GM12878 (cell line): ENCODE measurements at regions not wholly inside any gene's neighbourhood (a gene's known extent, or its start where the extent isn't known, plus 50 kb on each side); places are given as distances from the start of the nearest gene placed in this dataset.

Experiments
- ATAC-seq: fragments of 200-7000 bp; cut with Tn5 transposase; 3 replicates; pipeline ENCODE4 v1.9.1; 2020; ENCODE audit warnings: mild to moderate bottlenecking, moderate library complexity
- BruUV-seq: library from RNA; stranded (reverse); fragments of 400-500 nt; replicated peaks from 2 replicates; lab custom pipeline; 2021; lab: Mats Ljungman, UMichigan
- CTCF ChIA-PET: fragments of 300-600 bp; sonication (Branson Sonifier 250); formaldehyde crosslinking; extraction: SDS; loops from one replicate; lab custom pipeline; 2021; ENCODE audit warnings: inconsistent platforms; lab: Yijun Ruan, JAX
- POLR2A ChIA-PET: fragments of 350-600 bp; formaldehyde crosslinking; extraction: SDS; loops from one replicate; lab custom pipeline; 2021; ENCODE audit warnings: inconsistent platforms; lab: Charles Lee
- RAD21 ChIA-PET: fragments of 300-600 bp; sonication (Branson Sonifier 250); formaldehyde crosslinking; loops from one replicate; lab custom pipeline; 2023; ENCODE audit warnings: antibody characterized with exemption; ENCODE audit not compliant: unreplicated experiment; lab: Charles Lee
- SMC1A ChIA-PET: fragments of 300-600 bp; sonication (Branson Sonifier 250); formaldehyde crosslinking; loops from one replicate; lab custom pipeline; 2023; ENCODE audit not compliant: unreplicated experiment, uncharacterized antibody; lab: Charles Lee
- DNase-seq: peaks from one replicate; pipeline ENCODE4 v3.0.0-alpha.2; 2011; ENCODE audit warnings: low read depth, low spot score
- FAIRE-seq: peaks from 3 replicates; lab custom pipeline; 2011; peaks lifted over from hg19 to GRCh38; lab: Jason Lieb, UNC
- H2AFZ ChIP-seq: 2 replicates; pipeline ENCODE4 v1.6.0; 2011; ENCODE audit warnings: low read depth, low read length, control low read depth; ENCODE audit not compliant: control insufficient read depth
- H3K27ac ChIP-seq: 2 replicates; pipeline ENCODE4 v1.5.1; 2011; ENCODE audit warnings: control low read depth; ENCODE audit not compliant: control insufficient read depth, insufficient read depth
- H3K27me3 ChIP-seq, 2 experiments: replicated peaks in 1 of 2; 2 replicates each; pipeline versions ENCODE4 v1.6.0 to v1.6.1; 2011; ENCODE audit warnings: low read length in 1 of 2; ENCODE audit not compliant: control insufficient read depth in 2 of 2, insufficient read depth in 2 of 2
- H3K36me3 ChIP-seq, 2 experiments: 2 replicates each; pipeline ENCODE4 v1.5.1; 2011; ENCODE audit warnings: low read length in 1 of 2; ENCODE audit not compliant: control insufficient read depth in 2 of 2, insufficient read depth in 2 of 2
- H3K4me1 ChIP-seq: 2 replicates; pipeline ENCODE4 v1.6.1; 2011; ENCODE audit warnings: mild to moderate bottlenecking, low read length, moderate library complexity, mixed read lengths; ENCODE audit not compliant: control insufficient read depth, insufficient read depth
- H3K4me2 ChIP-seq: 2 replicates; pipeline ENCODE4 v1.6.0; 2011; ENCODE audit warnings: control low read depth; ENCODE audit not compliant: control insufficient read depth, insufficient read depth
- H3K4me3 ChIP-seq: fragments of 200-600 bp; sonication (generic); 2 replicates; pipeline ENCODE4 v1.5.1; 2016
- H3K79me2 ChIP-seq: 2 replicates; pipeline ENCODE4 v1.6.0; 2011; ENCODE audit warnings: low read length; ENCODE audit not compliant: control insufficient read depth, insufficient read depth
- H3K9ac ChIP-seq: 2 replicates; pipeline ENCODE4 v1.8.0; 2011; ENCODE audit warnings: low read length, control low read depth, mixed read lengths; ENCODE audit not compliant: control insufficient read depth, insufficient read depth
- H3K9me3 ChIP-seq: replicated peaks from 3 replicates; pipeline ENCODE4 v1.5.1; 2011; ENCODE audit warnings: mild to moderate bottlenecking, low read length; ENCODE audit not compliant: control insufficient read depth, insufficient read depth
- H4K20me1 ChIP-seq: 2 replicates; pipeline ENCODE4 v1.6.0; 2011; ENCODE audit not compliant: control insufficient read depth, insufficient read depth
- BHLHE40 ChIP-seq, 2 experiments: fragments of 450-650 bp in 1 of 2; IDR thresholded peaks; 2 replicates each; pipeline ENCODE4 v1.6.1; 2011 to 2017; ENCODE audit warnings: low read depth in 2 of 2, borderline replicate concordance in 1 of 2, improper control_type of control experiment in 1 of 2, low read length in 1 of 2, mild to moderate bottlenecking in 1 of 2
- CHD1 ChIP-seq: IDR thresholded peaks from 2 replicates; pipeline ENCODE4 v1.6.1; 2012; ENCODE audit warnings: low read depth, low read length, improper control_type of control experiment
- CHD2 ChIP-seq: IDR thresholded peaks from 2 replicates; pipeline ENCODE4 v1.6.1; 2011; ENCODE audit warnings: low read depth, low read length, improper control_type of control experiment, borderline replicate concordance
- DPF2 ChIP-seq: fragments of 450-650 bp; IDR thresholded peaks from 2 replicates; pipeline ENCODE4 v1.6.1; 2017; ENCODE audit warnings: mild to moderate bottlenecking
- EED ChIP-seq: sonication (generic); IDR thresholded peaks from 2 replicates; pipeline ENCODE4 v1.6.1; 2016; ENCODE audit warnings: antibody characterized with exemption, low read depth
- HCFC1 ChIP-seq: fragments of 150-350 bp; IDR thresholded peaks from 2 replicates; pipeline ENCODE4 v1.6.1; 2014; ENCODE audit warnings: low read length
- IKZF2 ChIP-seq, 2 experiments: fragments of 450-650 bp; IDR thresholded peaks; 2 replicates each; pipeline ENCODE4 v1.6.1; 2017; ENCODE audit warnings: mild to moderate bottlenecking in 2 of 2, moderate library complexity in 2 of 2
- MYB ChIP-seq: fragments of 150-350 bp; IDR thresholded peaks from 2 replicates; pipeline ENCODE4 v1.6.1; 2014; ENCODE audit warnings: mild to moderate bottlenecking, low read depth, low read length, borderline replicate concordance
- NR2C1 ChIP-seq: fragments of 450-650 bp; IDR thresholded peaks from 2 replicates; pipeline ENCODE4 v1.6.1; 2017; ENCODE audit warnings: antibody characterized with exemption, mild to moderate bottlenecking, moderate library complexity
- SMARCA5 ChIP-seq: fragments of 450-650 bp; IDR thresholded peaks from 2 replicates; pipeline ENCODE4 v1.6.1; 2017; ENCODE audit warnings: mild to moderate bottlenecking
- SP1 ChIP-seq: IDR thresholded peaks from one replicate; pipeline ENCODE4 v1.6.1; 2011; ENCODE audit warnings: low read depth, low read length
- STAT1 ChIP-seq: fragments of 450-650 bp; conservative IDR thresholded peaks from 2 replicates; pipeline ENCODE4 v1.6.1; 2014; ENCODE audit warnings: antibody characterized with exemption, mild to moderate bottlenecking
- TARDBP ChIP-seq: IDR thresholded peaks from 2 replicates; pipeline ENCODE4 v1.6.1; 2016; ENCODE audit warnings: borderline replicate concordance
- ZNF24 ChIP-seq: fragments of 450-650 bp; IDR thresholded peaks from 2 replicates; pipeline ENCODE4 v1.6.1; 2017; ENCODE audit warnings: antibody characterized with exemption, mild to moderate bottlenecking
- WGBS: methylation state at CpG from one replicate; pipeline ENCODE4 v1.1.6; 2016; ENCODE audit warnings: low lambda C conversion rate; ENCODE audit not compliant: insufficient replicate concordance, insufficient coverage; ENCODE audit errors: missing lambda C conversion rate; 5-methylcytosine and 5-hydroxymethylcytosine counted together
- in situ Hi-C: fragments of 300-500 bp; cut with MboI; formaldehyde crosslinking; loops from 9 replicates; pipeline ENCODE4 v1.14.3; 2018; ENCODE audit warnings: mixed read lengths
- intact Hi-C: fragments of 100-400 bp; cut with micrococcal nuclease; formaldehyde crosslinking; loops from one replicate; pipeline ENCODE4 v1.14.2; 2022; ENCODE audit not compliant: unreplicated experiment
- TF ChIP-seq, protein P1 (sequence below), 3 experiments: IDR thresholded peaks in 2 of 3; conservative IDR thresholded peaks in 1 of 3; 2 replicates each; pipeline ENCODE4 v1.5.1; 2011; ENCODE audit warnings: low read depth in 3 of 3, low read length in 3 of 3, mild to moderate bottlenecking in 3 of 3, control low read depth in 2 of 3, moderate library complexity in 2 of 3, inconsistent platforms in 1 of 3, mixed read lengths in 1 of 3; ENCODE audit not compliant: control insufficient read depth in 2 of 3, insufficient read depth in 1 of 3; ENCODE audit errors: extremely low read depth in 1 of 3

DNA sequence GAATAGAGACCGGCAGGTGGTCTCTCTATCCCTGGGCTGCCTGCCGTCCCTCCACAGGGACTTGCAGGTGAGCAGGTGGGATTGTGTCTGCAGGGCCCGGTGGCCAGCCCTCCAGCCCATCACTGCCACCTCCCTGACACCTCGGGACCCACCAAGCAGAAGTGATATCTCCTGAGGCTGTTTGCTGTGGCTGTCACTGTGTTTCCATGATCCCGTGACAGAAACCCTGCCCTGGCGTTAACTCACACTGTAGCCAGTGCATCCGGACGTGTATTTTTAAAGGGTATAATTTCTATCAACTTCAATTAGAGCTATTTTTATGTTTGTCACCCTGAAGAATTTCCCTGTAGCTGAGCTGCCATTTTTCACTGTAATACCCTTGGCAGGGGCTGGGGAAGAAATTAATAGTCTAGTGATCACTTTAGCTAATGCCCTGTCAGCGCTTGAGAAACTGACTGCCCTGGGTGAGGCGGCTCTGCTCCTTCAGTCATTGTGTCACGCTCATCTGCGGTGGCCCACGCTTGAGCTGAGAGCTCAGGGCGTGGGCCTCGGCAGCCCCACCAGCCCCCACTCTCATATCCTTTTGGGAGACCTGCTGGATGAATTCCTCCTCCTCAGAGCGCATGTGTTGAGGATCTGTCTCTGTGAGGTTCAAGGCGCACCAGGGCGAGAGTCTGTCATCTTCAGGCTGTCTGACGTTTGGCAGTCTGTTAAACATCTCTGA, 229.9 kb upstream of the CIBAR2 start:
- Histone ChIP-seq H3K4me3 (no peak overlapping the region), H3K27ac (no peak overlapping the region), H3K9me3 (no peaks in the 10 kb centered on the region), H3K4me2 (no peak overlapping the region), H3K79me2 (no peaks in the 10 kb centered on the region), H2AFZ (no peak overlapping the region), H3K27me3 (no peaks in the 10 kb centered on the region; a peak in 2 of 4 replicates), H3K36me3 (no peaks in the 10 kb centered on the region), H4K20me1 (0 out of 2 replicates have a peak, but pooled peaks cover 2% of the 10 kb centered on the region), H3K9ac (no peak overlapping the region), H3K4me1 (no peaks in the 10 kb centered on the region)
- TF ChIP-seq MYB (no peak), SP1 (no peak), EED (no peak), TARDBP (no peak), IKZF2 (IDR thresholded peaks at IDR 0.05) (no peak), CHD2 (no peak), NR2C1 (no peak), CHD1 (no peak), HCFC1 (no peak), BHLHE40 (IDR thresholded peaks at IDR 0.05; ENCODE audit: borderline replicate concordance in 1 of 2, low read depth in 2 of 2, low read length in 1 of 2) (no peak), DPF2 (no peak), ZNF24 (no peak), SMARCA5 (no peak), STAT1 (no peak)
- TF ChIP-seq, protein P1, sequence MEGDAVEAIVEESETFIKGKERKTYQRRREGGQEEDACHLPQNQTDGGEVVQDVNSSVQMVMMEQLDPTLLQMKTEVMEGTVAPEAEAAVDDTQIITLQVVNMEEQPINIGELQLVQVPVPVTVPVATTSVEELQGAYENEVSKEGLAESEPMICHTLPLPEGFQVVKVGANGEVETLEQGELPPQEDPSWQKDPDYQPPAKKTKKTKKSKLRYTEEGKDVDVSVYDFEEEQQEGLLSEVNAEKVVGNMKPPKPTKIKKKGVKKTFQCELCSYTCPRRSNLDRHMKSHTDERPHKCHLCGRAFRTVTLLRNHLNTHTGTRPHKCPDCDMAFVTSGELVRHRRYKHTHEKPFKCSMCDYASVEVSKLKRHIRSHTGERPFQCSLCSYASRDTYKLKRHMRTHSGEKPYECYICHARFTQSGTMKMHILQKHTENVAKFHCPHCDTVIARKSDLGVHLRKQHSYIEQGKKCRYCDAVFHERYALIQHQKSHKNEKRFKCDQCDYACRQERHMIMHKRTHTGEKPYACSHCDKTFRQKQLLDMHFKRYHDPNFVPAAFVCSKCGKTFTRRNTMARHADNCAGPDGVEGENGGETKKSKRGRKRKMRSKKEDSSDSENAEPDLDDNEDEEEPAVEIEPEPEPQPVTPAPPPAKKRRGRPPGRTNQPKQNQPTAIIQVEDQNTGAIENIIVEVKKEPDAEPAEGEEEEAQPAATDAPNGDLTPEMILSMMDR (IDR thresholded peaks at IDR 0.05 in 2 of 3, conservative IDR thresholded peaks at IDR 0.05 in 1 of 3; ENCODE audit: control insufficient read depth in 2 of 3, extremely low read depth in 1 of 3, insufficient read depth in 1 of 3, low read depth in 3 of 3, low read length in 3 of 3), result no peak
- ATAC-seq, result no peak
- no peak for FAIRE-seq
- ChIA-PET POLR2A (no interaction called here), SMC1A (no interaction called here), CTCF (interaction anchor here (0.6 kb wide), 1 partner anchor 24 kb away, joined by 4 read pairs; no protein-coding TSS in a partner anchor), RAD21 (no interaction called here)
- in situ Hi-C loops (no loop called here), intact Hi-C loops (no loop called here)
- BruUV-seq, result no TSS peak
- WGBS, result 32% methylated on average over 19 of the region's 19 CpGs
- DNase-seq, result no peak
